Skeletal muscle satellite cell (primary cell): ENCODE measurements at regions not wholly inside any gene's neighbourhood (a gene's known extent, or its start where the extent isn't known, plus 50 kb on each side); places are given as distances from the start of the nearest gene placed in this dataset.

Source experiments
- H3K27me3 ChIP-seq: 2 replicates; pipeline ENCODE4 v1.7.0; 2013; ENCODE audit warnings: low read length; ENCODE audit not compliant: control insufficient read depth, insufficient read depth
- H3K36me3 ChIP-seq: 2 replicates; pipeline ENCODE4 v1.7.0; 2013; ENCODE audit warnings: mild to moderate bottlenecking, control low read depth, low read length; ENCODE audit not compliant: insufficient read depth
- H3K4me1 ChIP-seq: 2 replicates; pipeline ENCODE4 v1.7.0; 2013; ENCODE audit warnings: low read length; ENCODE audit not compliant: control insufficient read depth, insufficient read depth
- H3K4me2 ChIP-seq: 2 replicates; pipeline ENCODE4 v1.7.0; 2013; ENCODE audit warnings: mild to moderate bottlenecking, low read length
- H3K4me3 ChIP-seq: 2 replicates; pipeline ENCODE4 v1.7.0; 2013; ENCODE audit warnings: low read length
- H3K9ac ChIP-seq: 2 replicates; pipeline ENCODE4 v1.7.0; 2013; ENCODE audit warnings: mild to moderate bottlenecking, low read depth, low read length, moderate library complexity
- H3K9me3 ChIP-seq: replicated peaks from 2 replicates; pipeline ENCODE4 v1.7.0; 2013; ENCODE audit warnings: mild to moderate bottlenecking, control low read depth, low read length

GRCh38 chr5:131064669-131065371 is 100.2 kb downstream of the HINT1 start:
- no peaks in the 10 kb centered on the region for H3K9me3 ChIP-seq
- H3K4me1 ChIP-seq, result no peaks in the 10 kb centered on the region
- no peak overlapping the region for H3K9ac ChIP-seq
- H3K4me3 ChIP-seq, result no peak overlapping the region
- no peaks in the 10 kb centered on the region for H3K36me3 ChIP-seq
- no peak overlapping the region for H3K4me2 ChIP-seq
- H3K27me3 ChIP-seq, result no peaks in the 10 kb centered on the region

DNA sequence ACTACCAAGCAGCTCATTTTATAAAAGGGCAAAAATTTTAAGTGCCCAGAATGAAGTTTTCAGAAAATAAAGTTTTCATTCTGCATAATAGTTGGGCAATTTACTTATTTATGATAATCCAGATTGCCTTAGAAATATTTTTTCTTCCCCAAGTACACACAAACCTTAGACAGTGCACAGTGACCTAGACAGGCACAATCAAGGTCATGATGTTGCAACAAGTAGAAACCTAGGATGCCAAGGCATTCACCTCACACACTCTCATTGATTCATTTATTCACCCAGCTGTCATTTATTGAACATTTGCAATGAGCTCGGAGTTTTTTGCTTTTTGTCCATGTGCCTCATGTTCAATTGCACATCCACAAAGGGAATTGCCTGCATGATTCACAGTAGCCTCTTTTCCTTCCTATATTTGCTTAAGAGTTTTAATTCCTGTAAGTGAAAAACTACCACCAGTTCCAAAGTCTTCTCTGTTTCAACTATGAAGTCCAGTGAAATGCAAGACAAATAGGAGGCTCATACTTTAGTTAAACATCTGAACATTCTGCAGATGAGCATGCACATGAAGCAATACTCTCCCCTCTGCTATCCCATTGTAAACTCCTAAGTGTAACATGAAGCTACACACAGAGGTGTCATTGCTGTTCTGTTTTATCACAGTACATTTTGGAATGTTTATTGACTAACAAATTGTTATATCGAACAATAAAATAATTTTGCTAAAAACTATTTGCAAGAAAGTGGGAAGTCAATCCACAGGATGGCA is 122.9 kb downstream of the HINT1 start:
- Histone ChIP-seq H3K4me2 (no peak overlapping the region), H3K27me3 (no peaks in the 10 kb centered on the region), H3K4me3 (no peak overlapping the region), H3K9ac (no peak overlapping the region), H3K9me3 (no peaks in the 10 kb centered on the region), H3K4me1 (no peaks in the 10 kb centered on the region), H3K36me3 (no peaks in the 10 kb centered on the region)

- H3K9me3 ChIP-seq, result no peaks in the 10 kb centered on the region
- H3K4me1 ChIP-seq, result no peaks in the 10 kb centered on the region
- no peak overlapping the region for H3K4me3 ChIP-seq
- no peak overlapping the region for H3K9ac ChIP-seq
- no peaks in the 10 kb centered on the region for H3K36me3 ChIP-seq
- H3K27me3 ChIP-seq, result no peaks in the 10 kb centered on the region
- H3K4me2 ChIP-seq, result no peak overlapping the region
Observed at GRCh38 chr5:131023498-131023865, 141.6 kb downstream of the HINT1 start.

DNA sequence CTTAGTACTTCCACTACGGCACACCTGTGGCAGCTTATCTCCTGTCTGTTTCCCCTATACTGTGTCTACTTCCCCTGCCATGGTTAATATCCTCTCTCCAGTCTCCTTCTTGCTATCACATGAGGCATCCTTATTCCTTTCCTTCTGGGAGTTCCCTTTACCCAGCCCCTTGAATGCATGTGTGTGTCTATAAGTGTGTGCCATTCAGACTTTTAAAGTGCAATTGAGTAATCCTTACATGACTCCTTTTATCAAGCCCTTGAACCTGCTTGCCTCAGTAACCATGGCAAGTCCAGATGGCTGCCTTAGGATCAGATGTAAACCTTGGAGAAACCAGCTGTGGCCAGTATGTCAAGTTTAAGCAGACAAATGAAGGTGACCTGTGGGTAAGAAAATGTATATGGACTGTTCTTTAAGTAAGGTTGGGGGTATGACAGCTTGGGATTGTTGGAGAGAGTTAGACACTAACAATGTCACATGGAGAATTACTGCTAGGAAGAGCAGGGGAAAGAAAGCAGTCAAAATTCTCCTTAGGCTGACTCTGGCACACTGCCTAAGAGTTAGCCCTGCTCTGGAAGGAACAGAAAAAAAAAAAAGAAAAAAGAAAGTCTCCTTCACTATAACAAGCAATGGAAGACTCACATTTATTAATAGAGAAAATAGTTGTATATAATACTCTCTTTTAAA is 142.1 kb downstream of the HINT1 start:
- H3K4me3 ChIP-seq, result no peak overlapping the region
- no peaks in the 10 kb centered on the region for H3K4me1 ChIP-seq
- H3K4me2 ChIP-seq, result no peak overlapping the region
- H3K9ac ChIP-seq, result no peak overlapping the region
- no peaks in the 10 kb centered on the region for H3K27me3 ChIP-seq
- H3K9me3 ChIP-seq, result no peaks in the 10 kb centered on the region
- no peaks in the 10 kb centered on the region for H3K36me3 ChIP-seq

DNA sequence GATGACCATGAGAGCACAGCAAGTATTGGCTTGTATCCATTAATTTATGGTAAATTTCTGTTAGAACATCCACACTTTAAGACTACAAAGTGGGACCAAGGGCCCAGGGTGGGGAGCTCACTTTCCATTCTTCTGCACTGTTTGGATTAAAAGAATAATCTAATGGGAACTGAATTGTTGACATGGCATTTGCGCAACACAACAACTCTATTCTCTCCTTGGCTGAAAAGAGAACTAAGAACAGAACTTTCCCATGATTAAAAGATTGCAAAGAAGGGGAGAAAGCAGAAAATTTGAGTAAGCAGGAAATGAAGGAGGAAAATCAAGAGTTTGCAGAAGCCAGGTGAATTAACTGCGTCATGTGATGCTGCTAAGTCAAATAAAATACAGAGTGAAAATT is 143.4 kb downstream of the HINT1 start:
- no peaks in the 10 kb centered on the region for H3K36me3 ChIP-seq
- no peaks in the 10 kb centered on the region for H3K9me3 ChIP-seq
- H3K27me3 ChIP-seq, result no peaks in the 10 kb centered on the region
- no peak overlapping the region for H3K4me3 ChIP-seq
- no peak overlapping the region for H3K4me2 ChIP-seq
- H3K4me1 ChIP-seq, result no peaks in the 10 kb centered on the region
- H3K9ac ChIP-seq, result no peak overlapping the region

GRCh38 chr5:131019601-131020315 is 145.3 kb downstream of the HINT1 start:
- Histone ChIP-seq H3K9ac (no peak overlapping the region), H3K27me3 (no peaks in the 10 kb centered on the region), H3K9me3 (no peaks in the 10 kb centered on the region), H3K4me1 (no peaks in the 10 kb centered on the region), H3K4me2 (no peak overlapping the region), H3K36me3 (no peaks in the 10 kb centered on the region), H3K4me3 (no peak overlapping the region)

DNA sequence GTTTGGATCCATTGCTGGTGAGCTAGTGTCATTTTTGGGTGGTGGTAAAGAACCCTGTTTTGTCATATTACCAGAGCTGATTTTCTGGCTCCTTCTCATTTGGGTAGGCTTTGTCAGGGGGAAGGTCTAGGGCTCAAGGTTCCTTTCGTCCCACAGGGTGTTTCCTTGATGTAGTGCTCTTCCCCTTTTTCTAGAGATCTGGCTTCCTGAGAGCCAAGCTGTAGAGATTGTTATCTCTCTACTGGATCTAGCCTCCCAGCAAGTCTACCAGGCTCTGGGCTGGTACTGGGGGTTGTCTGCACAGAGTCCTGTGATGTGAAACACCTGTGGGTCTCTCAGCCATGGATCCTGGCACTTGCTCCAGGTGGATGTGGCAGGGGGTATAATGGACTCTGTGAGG is 145.9 kb downstream of the HINT1 start:
- Histone ChIP-seq H3K4me1 (no peaks in the 10 kb centered on the region), H3K27me3 (no peaks in the 10 kb centered on the region), H3K9me3 (no peaks in the 10 kb centered on the region), H3K9ac (no peak overlapping the region), H3K4me2 (no peak overlapping the region), H3K36me3 (no peaks in the 10 kb centered on the region), H3K4me3 (no peak overlapping the region)

DNA sequence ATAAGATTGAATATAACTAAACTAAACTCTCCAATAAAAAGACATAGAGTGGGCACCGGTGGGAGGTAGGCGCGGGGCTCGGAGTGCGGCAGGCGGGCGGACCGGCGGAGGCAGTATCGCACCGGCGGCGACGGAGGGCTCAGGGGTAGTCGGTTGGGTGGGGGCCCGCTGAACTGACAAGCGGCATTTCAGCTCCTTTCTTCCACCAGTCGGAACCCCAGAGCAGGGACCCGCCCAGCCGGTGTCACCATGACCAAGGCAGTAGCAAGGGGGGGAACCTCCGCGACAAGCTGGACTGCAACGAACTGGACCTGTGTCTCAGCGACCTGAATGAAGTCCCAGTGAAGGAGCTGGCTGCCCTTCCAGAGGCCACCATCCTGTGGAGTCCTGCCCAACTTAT is 156.7 kb downstream of the HINT1 start:
- Histone ChIP-seq H3K9me3 (no peaks in the 10 kb centered on the region), H3K36me3 (no peaks in the 10 kb centered on the region), H3K9ac (no peak overlapping the region), H3K4me3 (no peak overlapping the region), H3K4me2 (no peak overlapping the region), H3K4me1 (no peaks in the 10 kb centered on the region), H3K27me3 (no peaks in the 10 kb centered on the region)

DNA sequence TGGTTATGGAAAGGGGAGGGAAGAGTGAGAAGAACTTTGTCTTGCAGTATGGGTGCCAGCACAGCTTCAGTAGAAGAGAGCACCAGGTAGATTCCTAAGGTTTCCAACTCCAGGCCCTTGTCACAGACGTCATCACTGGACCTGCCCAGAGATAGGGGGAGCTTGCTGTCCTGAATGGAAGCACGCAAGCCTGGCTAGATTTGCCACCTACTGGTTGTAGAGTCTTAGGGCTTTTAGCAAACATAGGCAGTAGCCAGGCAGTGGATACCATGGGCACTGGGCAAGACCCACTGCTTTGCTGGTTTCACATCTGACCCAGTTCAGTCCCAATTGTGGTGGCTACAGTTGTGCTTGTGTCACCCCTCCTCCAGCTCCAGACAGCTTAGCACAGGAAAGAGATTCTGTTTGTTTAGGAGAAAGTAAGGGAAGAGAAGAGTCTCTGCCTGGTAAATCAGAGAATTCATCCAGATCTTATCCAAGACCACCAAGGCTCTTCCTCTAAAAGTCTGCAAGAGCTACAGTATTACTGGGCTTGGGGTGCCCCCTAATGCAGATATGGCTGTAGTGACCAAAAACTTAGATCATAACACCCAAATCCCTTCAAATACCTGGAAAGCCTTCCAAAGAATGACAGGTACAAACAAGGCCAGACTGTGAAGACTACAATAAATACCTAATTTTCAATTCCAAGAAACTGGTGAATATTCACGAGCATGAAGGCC is 158.9 kb downstream of the HINT1 start:
- Histone ChIP-seq H3K36me3 (no peaks in the 10 kb centered on the region), H3K9ac (no peak overlapping the region), H3K4me2 (no peak overlapping the region), H3K9me3 (no peaks in the 10 kb centered on the region), H3K4me3 (no peak overlapping the region), H3K4me1 (no peaks in the 10 kb centered on the region), H3K27me3 (no peaks in the 10 kb centered on the region)

DNA sequence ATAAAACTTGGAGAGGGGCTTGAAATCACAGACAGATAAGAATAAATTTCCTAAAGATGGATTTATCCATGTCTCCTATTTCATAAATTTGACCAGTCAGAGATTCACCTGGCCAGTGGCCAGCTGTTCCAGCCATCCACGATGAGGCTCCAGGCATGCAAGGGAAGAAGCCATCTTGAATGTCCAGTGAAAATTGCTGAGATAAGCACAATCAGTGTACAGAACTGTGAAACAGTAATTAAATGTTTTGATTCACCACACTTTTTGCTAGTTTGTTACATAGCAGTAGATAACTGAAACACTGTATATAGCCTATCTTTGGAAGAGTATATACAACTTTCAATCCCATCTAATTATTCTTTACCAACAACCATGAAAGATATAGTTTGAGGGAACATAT is 163.5 kb downstream of the HINT1 start:
- no peaks in the 10 kb centered on the region for H3K36me3 ChIP-seq

DNA sequence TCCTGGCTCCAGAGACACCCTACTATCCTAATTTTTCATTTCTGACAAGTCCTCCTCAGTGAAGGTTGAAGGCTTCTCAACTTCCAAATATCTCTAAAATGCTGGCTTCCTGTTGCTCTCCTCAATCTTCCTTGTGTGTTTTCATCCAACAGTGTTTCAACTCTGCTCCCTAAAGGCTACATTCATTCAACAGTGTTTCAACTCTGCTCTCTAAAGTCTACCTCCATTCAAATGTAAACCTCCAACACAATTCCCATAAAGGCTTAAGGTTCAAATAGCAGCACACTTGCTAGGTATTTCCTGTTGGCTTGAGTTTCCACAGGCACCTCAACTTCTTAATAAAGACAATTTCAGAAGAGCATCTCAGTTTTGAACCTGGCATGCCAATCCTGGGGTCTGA is 164.8 kb downstream of the HINT1 start:
- no peaks in the 10 kb centered on the region for H3K4me1 ChIP-seq
- H3K9me3 ChIP-seq, result no peaks in the 10 kb centered on the region
- no peaks in the 10 kb centered on the region for H3K36me3 ChIP-seq
- H3K4me3 ChIP-seq, result no peak overlapping the region
- H3K27me3 ChIP-seq, result no peaks in the 10 kb centered on the region
- H3K4me2 ChIP-seq, result no peak overlapping the region
- H3K9ac ChIP-seq, result no peak overlapping the region

More for the DNA sequence above, 163.5 kb downstream of the HINT1 start:
- Histone ChIP-seq H3K9me3 (no peaks in the 10 kb centered on the region), H3K4me1 (no peaks in the 10 kb centered on the region), H3K4me2 (no peak overlapping the region), H3K4me3 (no peak overlapping the region), H3K27me3 (no peaks in the 10 kb centered on the region), H3K9ac (no peak overlapping the region)
